ENCODE measurements at regions not wholly inside any gene's neighbourhood (a gene's known extent, or its start where the extent isn't known, plus 50 kb on each side); places are given as distances from the start of the nearest gene placed in this dataset.
"Not testable (repeated sequence)": the region's sequence is repeated elsewhere in the genome, so short reads cannot be mapped to it uniquely, and the experiment has no call there.

GRCh38 chr2:187610450-187610849, 56.2 kb upstream of the TFPI start:
- not testable (repeated sequence) for DNase-seq (ENCODE audit: low spot score)

- no peak for DNase-seq (ENCODE audit: low spot score)
Measured at GRCh38 chr2:187612857-187613256, 58.6 kb upstream of the TFPI start.

- DNase-seq (ENCODE audit: low spot score) = no peak
Measured at GRCh38 chr2:187614756-187615155, 60.5 kb upstream of the TFPI start.

GRCh38 chr2:187615364-187615763, 61.1 kb upstream of the TFPI start:
- no peak for DNase-seq (ENCODE audit: low spot score)

- no peak for DNase-seq (ENCODE audit: low spot score)
Measured at GRCh38 chr2:187615902-187616301, 61.7 kb upstream of the TFPI start.

GRCh38 chr2:187617120-187617519, 62.9 kb upstream of the TFPI start:
- no peak for DNase-seq (ENCODE audit: low spot score)

- DNase-seq (ENCODE audit: low spot score) = no peak
Measured at GRCh38 chr2:187617905-187618304, 63.7 kb upstream of the TFPI start.

GRCh38 chr2:187618813-187619212, 64.6 kb upstream of the TFPI start:
- DNase-seq (ENCODE audit: low spot score) = peak; percentile 3

GRCh38 chr2:187627153-187627552, 72.9 kb upstream of the TFPI start:
- no peak for DNase-seq (ENCODE audit: low spot score)

GRCh38 chr2:187636731-187637391, 82.6 kb upstream of the TFPI start:
- DNase-seq (ENCODE audit: low spot score) = not testable (repeated sequence)

- not testable (repeated sequence) for DNase-seq (ENCODE audit: low spot score)
Measured at GRCh38 chr2:187637392-187637740, 83.1 kb upstream of the TFPI start.

- not testable (repeated sequence) for DNase-seq (ENCODE audit: low spot score)
Measured at GRCh38 chr2:187637771-187638170, 83.5 kb upstream of the TFPI start.

GRCh38 chr2:187638840-187639239, 84.6 kb upstream of the TFPI start:
- no peak for DNase-seq (ENCODE audit: low spot score)

- no peak for DNase-seq (ENCODE audit: low spot score)
Measured at GRCh38 chr2:187640926-187641510, 86.8 kb upstream of the TFPI start.

GRCh38 chr2:187642498-187642897, 88.3 kb upstream of the TFPI start:
- DNase-seq (ENCODE audit: low spot score) = no peak

GRCh38 chr2:187644486-187644885, 90.3 kb upstream of the TFPI start:
- no peak for DNase-seq (ENCODE audit: low spot score)

- DNase-seq (ENCODE audit: low spot score) = no peak
Measured at GRCh38 chr2:187644981-187645380, 90.7 kb upstream of the TFPI start.

GRCh38 chr2:187646556-187646955, 92.3 kb upstream of the TFPI start:
- DNase-seq (ENCODE audit: low spot score) = no peak

GRCh38 chr2:187654535-187654934, 100.3 kb upstream of the TFPI start:
- DNase-seq (ENCODE audit: low spot score) = no peak

- DNase-seq (ENCODE audit: low spot score) = no peak
Measured at GRCh38 chr2:187655001-187655400, 100.8 kb upstream of the TFPI start.

GRCh38 chr2:187656123-187656522, 101.9 kb upstream of the TFPI start:
- no peak for DNase-seq (ENCODE audit: low spot score)

- DNase-seq (ENCODE audit: low spot score) = peak; percentile 16
Measured at GRCh38 chr2:187658952-187659525, 104.8 kb upstream of the TFPI start.

- DNase-seq (ENCODE audit: low spot score) = not testable (repeated sequence)
Measured at GRCh38 chr2:187676050-187676449, 121.8 kb upstream of the TFPI start.

- no peak for DNase-seq (ENCODE audit: low spot score)
Measured at GRCh38 chr2:187679454-187679853, 125.2 kb upstream of the TFPI start.

All from kidney capillary endothelial cell (primary cell).